GM18498 (cell line): ENCODE measurements at regions not wholly inside any gene's neighbourhood (a gene's known extent, or its start where the extent isn't known, plus 50 kb on each side); places are given as distances from the start of the nearest gene placed in this dataset.

Source experiments
- ATAC-seq: cut with Tn5 transposase; IDR thresholded peaks from one replicate; pipeline ENCODE4 v1.9.1; 2021; ENCODE audit warnings: mild to moderate bottlenecking, moderate library complexity; ENCODE audit not compliant: unreplicated experiment

DNA sequence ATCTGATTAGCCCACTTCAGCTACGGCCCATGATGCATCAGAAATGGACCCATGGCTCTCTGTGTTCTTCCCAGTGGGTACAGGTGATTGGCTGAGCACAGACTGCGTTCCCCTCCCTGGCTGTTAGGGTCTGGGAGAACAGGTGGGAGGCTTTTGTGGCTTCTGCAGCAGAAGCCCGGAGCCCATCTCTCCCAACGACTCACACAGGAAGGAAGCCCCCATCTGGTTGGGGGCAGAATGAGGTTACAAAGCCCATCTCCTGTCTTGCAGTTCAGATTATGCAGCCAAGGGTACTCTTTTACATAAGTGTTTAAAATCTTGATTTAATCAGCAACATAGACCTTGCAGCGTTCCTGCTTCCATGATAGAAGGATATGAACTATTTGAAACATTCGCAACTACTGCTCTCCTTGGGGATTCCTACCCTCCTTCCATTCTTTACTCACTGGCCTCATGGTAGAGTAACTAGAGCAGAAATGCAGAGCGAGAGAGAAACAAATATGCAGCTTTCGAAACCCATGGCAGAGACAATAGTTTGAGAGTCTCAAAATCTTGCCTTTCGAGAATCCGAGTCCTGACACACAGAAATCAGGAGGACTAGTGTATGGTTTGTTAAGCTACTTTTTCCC is 291.3 kb downstream of the TLE3 start:
- ATAC-seq: no peak

DNA sequence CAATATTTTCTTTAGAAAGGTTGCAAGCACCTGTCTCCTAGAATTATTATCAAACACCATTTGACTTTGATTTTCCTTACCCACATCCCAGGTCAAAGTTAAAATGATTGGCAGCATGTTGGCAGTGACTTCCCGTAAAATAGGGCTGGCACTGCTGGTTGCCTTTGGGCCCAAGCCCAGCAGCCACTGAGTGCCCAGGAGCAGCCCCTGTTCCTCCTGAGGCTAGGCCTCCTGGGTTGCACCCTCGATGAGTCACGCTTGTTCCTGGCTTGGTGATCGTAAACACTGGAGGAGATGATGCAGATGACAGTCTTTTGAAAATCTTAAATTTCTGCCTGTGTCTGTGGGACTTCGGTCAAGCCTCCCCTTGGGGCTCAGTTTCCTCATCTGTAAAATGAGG is 290.0 kb downstream of the TLE3 start:
- ATAC-seq: no peak

DNA sequence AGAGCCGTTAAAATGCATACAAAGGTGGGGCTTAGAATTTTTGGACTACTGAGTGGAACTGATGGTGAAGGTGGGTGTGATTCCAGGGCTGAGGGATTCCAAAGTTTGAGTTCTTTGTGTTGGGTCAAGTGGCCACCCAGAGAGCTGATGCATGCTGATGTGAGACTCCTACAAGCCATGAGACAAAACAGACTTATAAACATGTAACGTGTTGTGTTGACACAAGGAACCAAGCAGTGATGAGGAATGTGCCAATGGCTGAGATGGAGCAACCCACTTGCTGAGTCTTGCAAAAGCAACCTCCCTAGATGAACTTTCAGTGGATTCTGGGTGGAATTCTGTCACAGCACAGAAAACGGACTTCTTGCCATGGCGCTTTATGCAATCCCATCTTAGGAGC is 289.0 kb downstream of the TLE3 start:
- ATAC-seq: no peak

DNA sequence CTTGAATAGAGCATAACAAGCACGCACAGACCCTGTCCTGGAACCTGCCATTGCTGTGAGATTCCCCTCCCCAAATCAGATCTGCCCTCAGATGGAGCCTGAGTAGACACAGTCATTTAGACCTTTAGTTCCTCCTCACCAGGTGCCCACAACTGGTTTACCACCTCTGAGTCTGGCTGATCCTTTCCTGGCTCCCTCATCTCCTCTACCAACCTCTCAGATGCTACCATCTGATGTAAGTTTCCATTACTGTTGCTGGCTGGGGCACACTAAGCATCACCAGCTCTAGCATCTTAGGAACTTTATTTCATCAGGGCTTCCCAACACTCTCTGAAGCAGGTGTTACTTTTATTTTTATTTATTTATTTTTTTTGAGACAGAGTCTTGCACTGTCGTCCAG is 288.3 kb downstream of the TLE3 start:
- ATAC-seq: no peak

DNA sequence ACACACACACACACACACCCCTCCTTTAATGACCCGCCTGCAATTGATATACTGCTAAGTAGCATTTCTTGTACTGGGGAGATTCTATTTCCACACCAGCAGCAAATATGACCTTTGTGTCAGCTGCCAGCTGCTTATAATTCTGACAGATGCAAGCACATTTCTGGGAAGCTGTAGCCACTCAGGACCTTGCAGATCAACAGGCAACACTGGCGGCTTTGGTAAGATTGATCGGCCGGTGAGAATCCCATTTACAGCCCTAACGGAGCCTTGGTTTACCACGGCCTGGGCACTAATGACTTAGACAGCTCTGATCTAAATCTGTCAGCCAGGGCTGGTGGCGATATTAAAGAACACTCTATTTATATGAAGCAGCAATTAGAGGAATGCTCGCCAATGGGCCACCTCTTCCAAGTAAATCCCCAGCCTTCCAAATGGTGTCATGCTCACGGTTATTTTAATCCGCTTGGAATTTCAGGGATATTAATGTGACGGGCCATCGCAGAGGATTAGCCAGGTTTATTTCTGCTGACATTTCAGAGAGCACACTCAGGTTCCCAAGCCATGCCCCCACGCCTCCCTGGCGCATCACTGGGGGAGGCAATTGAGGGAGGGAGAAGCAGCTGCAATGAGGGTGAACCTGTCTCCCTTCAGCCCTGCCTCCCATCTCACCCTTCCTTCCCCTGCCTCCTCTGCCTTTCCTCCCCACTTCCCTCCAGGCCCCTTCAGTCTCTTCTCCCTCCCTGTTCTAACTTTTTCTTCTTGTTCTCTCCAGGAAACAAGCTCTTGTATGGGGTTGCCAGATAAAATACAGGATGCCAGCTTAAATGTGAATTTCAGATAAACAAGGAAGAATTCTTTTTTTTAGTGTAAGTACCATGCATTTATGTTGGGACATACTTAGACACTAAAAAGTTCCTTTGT is 287.0 kb downstream of the TLE3 start:
- ATAC-seq: no peak

DNA sequence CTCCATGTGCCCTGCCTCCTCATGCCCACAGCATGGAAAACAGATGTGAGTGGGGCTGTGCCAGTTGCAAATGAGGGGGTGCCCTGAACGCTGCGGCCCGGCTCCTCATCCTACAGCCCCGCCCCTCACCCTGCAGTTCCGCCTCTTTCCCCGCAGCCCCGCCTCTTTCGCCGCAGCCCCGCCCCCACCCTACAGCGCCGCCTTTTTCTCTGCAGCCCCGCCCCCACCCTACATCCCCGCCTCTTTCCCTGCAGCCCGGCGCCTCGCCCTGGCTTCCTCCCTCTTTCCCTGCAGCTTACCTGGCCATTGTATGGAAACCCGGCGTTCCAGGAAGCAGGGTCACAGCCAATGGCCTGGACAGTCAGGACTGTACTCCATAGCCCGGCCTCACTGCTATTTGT is 284.9 kb downstream of the TLE3 start:
- ATAC-seq: no peak

DNA sequence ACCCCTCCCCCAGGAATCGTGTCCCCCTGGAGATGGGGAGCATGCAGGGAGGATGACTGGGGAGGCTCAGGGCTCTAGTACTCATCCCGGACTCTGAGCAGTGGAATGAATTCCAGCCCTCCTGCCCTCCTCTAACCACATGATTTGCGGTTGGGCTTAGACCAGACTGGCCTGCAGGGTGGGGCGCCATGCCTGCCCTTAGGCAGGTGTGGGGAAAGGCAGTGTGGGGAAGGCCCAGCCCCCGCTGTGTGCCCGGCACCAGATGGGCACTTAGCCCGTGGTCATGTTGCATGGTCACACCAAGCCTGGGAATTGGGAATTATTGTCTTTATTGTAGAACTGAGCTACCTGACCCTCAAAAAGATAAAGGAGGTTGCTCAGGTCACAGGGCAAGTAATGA is 283.8 kb downstream of the TLE3 start:
- ATAC-seq: no peak

DNA sequence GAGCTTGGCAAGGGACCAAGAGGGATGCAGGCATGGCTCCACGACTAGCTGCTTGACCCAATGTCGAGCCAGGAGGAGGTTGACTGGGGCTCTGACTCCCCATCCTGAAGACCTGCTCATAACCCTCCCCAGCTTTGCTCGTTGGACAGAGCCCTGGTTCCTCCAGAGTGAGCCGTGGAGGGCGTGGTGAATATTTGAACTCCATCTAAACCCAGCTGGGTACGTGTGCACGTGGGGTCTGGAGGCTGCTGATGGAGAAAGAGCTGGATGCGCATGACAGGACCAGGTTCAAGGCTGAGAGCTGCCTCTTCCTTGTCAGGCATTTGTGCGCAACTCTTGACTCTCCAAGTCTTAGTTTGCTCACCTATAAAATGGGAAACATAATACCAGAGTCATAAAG is 282.8 kb downstream of the TLE3 start:
- ATAC-seq: no peak

DNA sequence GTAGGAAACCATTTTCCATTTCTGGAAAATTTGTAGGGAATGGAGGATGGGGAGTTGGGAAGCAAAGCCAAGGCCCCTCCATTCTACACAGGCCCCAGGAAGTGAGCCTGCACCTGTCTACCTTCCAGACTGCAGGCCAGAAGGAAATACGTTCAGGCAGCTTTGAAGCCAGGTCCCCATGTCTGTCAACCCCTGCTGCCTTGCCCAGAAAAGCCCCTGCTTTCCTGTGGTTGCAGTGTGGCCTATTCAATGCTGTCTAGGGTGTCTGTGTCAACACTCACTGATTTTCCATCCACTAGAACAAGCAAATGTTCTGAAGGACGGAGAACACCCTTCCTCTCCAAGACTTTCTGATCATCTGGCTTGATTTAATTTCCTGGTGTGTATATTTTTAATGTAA is 281.9 kb downstream of the TLE3 start:
- no peak for ATAC-seq

DNA sequence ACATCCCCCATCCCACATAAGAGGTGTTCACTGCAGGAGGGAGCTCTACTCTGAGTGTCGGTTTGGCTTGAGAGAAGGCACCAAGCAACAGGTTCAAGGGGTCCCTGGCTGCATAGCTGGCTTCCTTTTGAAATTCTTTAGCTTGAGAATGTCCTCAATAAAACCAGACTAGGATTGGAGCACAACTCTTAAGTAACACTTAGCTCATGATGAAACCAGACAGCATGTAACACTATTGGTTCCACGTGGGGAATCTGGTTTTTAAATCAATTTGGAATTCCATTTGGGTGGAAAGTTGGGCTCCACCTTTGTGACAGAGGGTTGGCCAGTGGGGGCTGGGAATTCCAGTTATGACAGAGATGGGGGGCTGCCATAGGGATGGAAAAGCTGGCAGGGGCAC is 281.2 kb downstream of the TLE3 start:
- ATAC-seq: no peak

DNA sequence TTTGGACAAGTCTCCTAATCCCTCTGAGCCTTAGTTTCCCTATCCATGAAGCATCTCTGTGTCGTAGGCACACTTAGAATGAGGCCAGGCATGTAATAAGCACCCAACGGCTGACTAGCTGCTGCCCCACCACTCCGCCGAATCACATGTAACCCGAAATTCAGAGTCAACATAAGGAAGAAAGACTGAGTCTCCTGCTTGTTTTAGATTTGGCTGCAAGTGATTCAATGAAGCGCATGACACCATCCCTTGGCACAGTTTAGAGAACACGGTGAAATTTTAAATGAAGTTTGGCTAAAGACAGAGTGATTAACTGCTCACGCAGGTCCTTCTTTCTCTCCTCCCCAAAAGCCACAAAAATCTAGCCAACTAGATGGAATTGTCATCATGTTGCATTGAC is 279.2 kb downstream of the TLE3 start:
- no peak for ATAC-seq

DNA sequence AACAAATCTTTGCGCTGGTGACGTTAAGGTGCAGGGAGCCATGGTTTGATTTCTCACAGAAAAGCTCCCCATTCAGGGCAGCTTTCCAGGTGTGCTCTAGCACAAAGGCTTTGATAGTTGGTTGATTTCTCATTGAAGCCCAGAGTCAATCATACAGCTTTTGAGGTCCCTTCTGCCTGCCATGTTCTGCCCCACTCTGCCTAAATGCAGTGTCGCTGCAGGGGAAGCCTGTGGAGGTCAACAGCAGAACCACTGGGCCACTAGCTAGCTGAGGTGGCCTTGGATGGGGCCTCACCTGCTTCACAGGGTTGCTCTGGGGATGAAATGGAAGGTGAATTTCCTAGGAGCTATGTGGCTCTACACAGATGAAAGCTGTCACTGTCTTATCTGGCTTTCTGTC is 278.3 kb downstream of the TLE3 start:
- no peak for ATAC-seq

DNA sequence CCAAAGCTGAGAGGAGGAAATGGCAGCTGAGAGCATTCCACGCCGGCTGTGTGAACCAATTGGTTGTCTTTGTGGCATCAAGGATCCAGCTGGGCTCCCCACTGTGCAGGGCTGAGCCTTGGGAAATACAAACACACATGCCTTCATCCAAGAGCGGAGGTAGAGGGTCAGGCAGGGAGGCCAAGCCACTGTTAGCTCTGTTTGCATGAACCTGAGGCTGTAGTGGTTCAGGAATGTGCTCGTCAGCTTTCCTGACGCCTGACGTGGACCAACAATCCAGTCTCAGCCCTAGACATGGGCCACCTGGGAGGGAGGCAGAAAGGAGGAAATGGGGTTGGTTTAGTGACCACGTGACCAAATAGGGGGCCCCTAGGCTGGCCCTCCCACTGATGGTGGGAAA is 276.9 kb downstream of the TLE3 start:
- no peak for ATAC-seq

DNA sequence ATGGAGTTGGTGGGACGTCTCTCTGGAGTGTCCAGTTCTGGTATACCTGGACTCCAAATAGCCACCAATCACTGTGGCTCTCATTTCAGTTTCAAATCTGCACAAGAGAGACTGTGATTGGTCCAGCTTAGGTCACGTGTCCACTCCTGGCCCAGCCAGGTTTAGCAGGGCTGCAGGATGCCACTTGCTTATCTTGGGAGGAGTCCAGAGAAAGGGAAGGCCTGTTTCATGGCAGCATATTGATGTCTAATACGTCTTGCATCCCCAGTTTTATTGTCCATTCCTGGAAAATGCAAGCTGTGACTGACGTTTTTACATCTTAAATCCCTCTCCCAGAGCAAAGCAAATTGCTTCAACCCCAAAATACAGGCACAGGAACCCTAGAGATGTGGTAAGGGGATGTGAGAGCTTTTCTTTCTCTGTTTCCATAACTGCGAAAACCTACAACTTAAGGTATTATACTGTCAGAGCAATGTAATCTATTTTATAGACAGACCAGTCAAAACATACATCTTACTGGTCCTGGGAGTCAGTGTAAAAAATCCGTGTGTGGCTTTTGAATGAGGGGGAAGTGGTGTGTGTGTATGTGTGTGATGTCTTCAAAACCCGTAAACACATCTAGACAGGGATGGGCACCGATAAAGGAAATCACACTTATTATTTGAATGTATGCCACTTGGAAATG is 274.4 kb downstream of the TLE3 start:
- no peak for ATAC-seq

DNA sequence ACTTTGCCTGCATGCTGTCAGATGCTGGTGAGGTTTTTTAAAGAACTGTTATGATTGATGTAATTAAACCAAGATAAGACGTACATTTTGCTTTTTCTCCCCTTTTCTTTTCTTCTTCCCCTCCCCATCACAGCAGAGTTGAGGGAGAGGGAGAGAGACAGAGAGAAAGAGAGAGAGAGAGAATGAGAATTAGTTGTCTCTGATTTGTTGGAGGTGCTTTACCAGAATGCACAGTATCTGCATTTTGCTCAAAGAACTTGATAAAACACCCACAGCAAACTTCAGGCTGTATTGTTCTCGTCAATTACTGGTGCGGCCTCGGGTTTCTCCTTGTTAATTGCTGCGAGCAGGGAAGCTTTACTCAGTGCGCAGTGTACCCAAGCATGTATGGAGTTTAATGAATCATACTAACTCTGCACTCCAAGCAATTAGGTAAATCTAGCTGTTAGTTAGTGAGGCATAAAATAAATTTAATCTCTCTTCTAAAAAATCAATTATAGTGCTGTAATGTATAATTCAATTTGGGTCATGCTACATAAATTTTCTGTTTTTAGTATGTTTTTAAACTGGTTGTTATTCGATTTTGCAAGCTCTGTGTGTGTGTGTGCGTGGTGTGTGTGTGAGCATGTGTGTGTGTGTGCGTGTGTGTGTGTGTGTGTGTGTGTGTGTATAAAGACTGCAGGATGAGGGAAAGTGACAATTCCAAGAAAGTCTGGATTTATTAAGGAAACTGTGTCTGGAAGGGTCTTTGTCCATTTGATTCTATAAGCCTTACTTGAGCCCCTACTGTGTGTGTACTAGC is 273.4 kb downstream of the TLE3 start:
- no peak for ATAC-seq

DNA sequence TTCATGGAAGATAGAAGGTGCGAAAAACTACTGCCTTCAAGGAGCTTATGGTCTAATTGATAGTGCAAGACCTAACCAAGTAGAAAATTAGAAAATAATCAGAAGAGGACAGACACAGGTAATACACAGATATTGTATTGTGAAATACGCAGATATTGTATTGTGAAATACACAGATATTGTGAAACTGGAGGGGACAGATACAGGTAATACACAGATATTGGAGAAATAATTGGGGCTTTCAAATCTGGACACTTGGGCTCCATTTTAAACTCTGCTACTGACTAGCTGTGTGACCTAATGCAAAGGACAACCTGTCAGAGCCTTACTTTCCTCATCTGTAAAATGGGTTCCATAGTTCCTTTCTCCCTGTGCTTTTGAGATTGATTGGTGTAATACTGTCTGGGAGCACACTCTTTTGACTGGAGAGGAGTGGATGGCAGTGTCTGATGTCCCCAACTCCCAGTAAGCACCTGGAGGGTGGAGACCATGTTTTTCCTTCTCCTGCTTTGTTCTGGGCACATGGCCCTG is 272.8 kb downstream of the TLE3 start:
- no peak for ATAC-seq

DNA sequence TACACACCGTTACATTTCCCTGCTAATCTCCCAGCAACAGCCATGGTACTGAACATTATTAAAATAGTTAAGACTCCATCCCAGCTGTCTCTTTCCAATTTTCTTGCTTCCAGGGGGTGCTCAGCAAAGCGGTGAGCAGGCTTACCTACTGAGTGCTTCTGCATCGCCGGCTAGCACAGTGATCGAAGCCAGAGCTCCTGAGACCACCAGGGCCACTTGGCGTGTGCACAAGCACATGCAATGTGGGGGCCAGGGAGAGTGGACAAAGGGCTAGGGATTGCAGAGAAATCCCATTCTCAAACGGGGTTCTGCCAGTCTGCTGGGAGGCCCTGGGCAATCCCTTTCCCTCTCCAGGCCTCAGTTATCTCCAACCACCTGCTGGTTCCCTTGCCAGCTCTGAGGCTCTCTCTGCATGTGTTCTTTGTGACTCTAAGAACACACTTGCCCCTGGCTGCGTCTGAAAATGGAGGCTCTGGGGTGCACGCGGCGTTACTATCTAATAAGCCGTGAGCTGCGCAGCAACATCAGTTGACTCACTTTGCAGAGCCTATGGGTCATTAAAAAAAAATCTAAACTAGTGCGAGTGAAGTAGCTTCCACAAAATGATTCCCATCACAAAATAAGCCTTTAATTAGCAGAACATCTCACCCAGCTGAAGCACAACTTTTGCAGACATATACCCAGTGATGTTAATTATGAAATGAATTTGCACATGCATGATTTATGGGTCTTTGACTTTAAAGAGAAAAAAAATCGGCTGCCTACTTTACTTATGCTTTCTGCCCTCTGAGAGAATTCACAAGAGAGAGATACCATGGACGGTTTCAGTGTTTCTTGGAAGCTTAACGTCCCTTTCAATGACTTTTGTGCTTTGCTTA is 271.5 kb downstream of the TLE3 start:
- no peak for ATAC-seq

DNA sequence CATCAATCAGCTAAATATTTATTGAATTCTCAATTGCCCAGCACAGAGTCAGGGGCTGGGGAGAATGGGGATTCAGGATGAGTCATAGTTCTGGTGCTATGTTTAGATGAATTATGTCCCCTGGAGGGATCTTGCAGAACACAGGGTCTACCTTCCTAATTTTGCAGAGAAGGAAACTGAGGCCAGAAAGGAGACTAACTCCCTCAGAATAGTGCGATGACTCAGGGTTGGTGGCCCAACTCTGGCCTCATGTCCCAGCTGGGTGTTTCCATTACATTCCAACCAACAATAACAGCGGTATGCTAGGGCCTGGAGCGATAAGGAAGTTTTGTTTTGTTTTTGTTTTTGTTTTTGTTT is 270.9 kb downstream of the TLE3 start:
- ATAC-seq: no peak

DNA sequence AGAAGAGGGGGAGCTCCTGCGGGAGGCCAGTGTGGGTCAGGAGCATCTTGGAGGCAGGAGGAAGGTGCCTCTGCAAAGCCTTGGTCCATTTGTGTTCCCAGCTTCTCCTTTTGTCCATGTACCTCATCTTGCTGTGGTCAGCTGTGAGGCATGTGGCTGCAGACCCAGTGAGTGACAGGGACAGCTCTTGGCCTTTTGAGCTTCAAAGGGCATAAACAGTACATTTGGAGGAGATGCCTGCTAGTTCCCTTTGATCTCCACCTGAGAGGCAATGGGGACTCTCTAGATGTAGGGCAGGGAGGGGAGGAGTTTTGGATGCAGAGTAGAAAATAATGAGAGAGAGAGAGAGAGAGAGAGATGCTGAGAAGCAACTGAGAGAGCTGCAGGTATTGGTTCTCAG is 270.0 kb downstream of the TLE3 start:
- no peak for ATAC-seq

DNA sequence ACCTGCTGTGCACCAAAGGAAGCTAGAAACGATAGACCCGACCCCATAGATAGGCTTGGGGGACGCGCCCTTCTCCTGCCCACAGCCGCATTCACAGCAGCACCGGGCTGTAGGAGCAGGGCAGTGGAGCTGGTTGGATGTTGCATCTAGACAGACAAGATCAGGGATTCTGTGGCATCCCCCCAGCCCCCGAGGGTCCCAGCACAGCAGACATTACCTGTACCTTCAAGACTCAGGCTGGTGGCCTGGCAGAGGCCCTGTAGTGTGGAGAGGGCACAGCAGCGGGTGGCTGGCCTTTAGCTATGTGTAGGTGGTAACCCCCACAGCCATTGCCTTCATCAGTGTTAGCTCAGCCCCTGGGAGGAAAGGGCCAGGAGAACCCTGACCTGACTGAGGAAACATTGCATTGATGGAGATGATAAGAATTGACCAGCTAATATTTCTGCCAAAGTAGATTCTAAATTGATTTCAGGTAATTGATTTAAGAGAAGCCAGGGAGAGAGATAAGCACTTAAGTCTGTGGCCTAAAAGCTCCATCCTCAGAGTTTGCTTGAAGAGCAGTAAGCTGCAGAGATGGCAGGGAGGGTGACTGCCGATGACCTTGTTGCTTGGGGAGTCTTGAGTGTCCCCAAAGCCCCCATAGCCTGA is 269.4 kb downstream of the TLE3 start:
- no peak for ATAC-seq
